ENCODE measurements at regions not wholly inside any gene's neighbourhood (a gene's known extent, or its start where the extent isn't known, plus 50 kb on each side); places are given as distances from the start of the nearest gene placed in this dataset.

- TF ChIP-seq CTCF (IDR thresholded peaks at IDR 0.05; ENCODE audit: low read depth, low read length) (no peak), EZH2phosphoT487 (IDR thresholded peaks at IDR 0.05; ENCODE audit: low read depth) (no peak)
Observed at GRCh38 chr7:12803542-12803941, 116.1 kb downstream of the ARL4A start.

Data from OCI-LY3 (cell line).